BJ (cell line): ENCODE measurements at regions not wholly inside any gene's neighbourhood (a gene's known extent, or its start where the extent isn't known, plus 50 kb on each side); places are given as distances from the start of the nearest gene placed in this dataset.

ENCODE experiments used
- CTCF ChIA-PET: fragments of 350-600 bp; formaldehyde crosslinking; extraction: SDS; loops from one replicate; lab custom pipeline; 2021; ENCODE audit warnings: antibody characterized with exemption, inconsistent platforms; lab: Yijun Ruan, JAX
- POLR2A ChIA-PET: fragments of 300-600 bp; sonication (Branson Sonifier 250); formaldehyde crosslinking; extraction: SDS; loops from one replicate; lab custom pipeline; 2021; ENCODE audit warnings: antibody characterized with exemption; lab: Charles Lee
- DNase-seq: peaks from one replicate; pipeline ENCODE4 v3.0.0-alpha.2; 2011; ENCODE audit warnings: low read depth
- H3K27me3 ChIP-seq: 2 replicates; pipeline ENCODE4 v1.6.0; 2011; ENCODE audit warnings: low read length; ENCODE audit not compliant: control insufficient read depth, insufficient read depth
- H3K36me3 ChIP-seq: 2 replicates; pipeline ENCODE4 v1.5.1; 2011; ENCODE audit warnings: low read length; ENCODE audit not compliant: control insufficient read depth, insufficient read depth
- H3K4me3 ChIP-seq: 2 replicates; pipeline ENCODE4 v1.5.1; 2011; ENCODE audit warnings: low read depth, mild to moderate bottlenecking, control low read depth, low read length
- CTCF ChIP-seq: IDR thresholded peaks from 2 replicates; pipeline ENCODE4 v1.5.1; 2011; ENCODE audit warnings: low read depth, mild to moderate bottlenecking, control low read depth, inconsistent platforms, low read length, moderate library complexity; ENCODE audit not compliant: insufficient read depth

GRCh38 chr2:56102866-56103265 lies 80.9 kb upstream of the CCDC85A start:
- TF ChIP-seq CTCF: no peak
- Histone ChIP-seq H3K36me3 (no peaks in the 10 kb centered on the region), H3K27me3 (no peaks in the 10 kb centered on the region), H3K4me3 (no peak overlapping the region)
- ChIA-PET POLR2A (no interaction called here), CTCF (interaction anchor here (1.5 kb wide), 1 partner anchor 18 kb away, joined by 3 read pairs; no protein-coding TSS in a partner anchor)
- DNase-seq: peak; percentile 1

- no peak for DNase-seq
Observed at GRCh38 chr2:56104962-56105361, 78.8 kb upstream of the CCDC85A start.

GRCh38 chr2:56107502-56108220 lies 76.1 kb upstream of the CCDC85A start:
- no peak for TF ChIP-seq CTCF
- no peaks in the 10 kb centered on the region for H3K27me3 ChIP-seq
- ChIA-PET POLR2A (no interaction called here), CTCF (interaction anchor here (0.6 kb wide), 1 partner anchor 37 kb away, joined by 3 read pairs; no protein-coding TSS in a partner anchor)
- no peak overlapping the region for H3K4me3 ChIP-seq
- no peak for DNase-seq
- no peaks in the 10 kb centered on the region for H3K36me3 ChIP-seq

More at GRCh38 chr2:56104962-56105361, 78.8 kb upstream of the CCDC85A start:
- Histone ChIP-seq H3K4me3 (no peak overlapping the region), H3K27me3 (no peaks in the 10 kb centered on the region), H3K36me3 (no peaks in the 10 kb centered on the region)
- ChIA-PET CTCF (interaction anchor here (1.6 kb wide), 1 partner anchor 22 kb away, joined by 3 read pairs; no protein-coding TSS in a partner anchor), POLR2A (no interaction called here)
- TF ChIP-seq CTCF: no peak

- no peaks in the 10 kb centered on the region for H3K27me3 ChIP-seq
- no peak for DNase-seq
- POLR2A ChIA-PET: no interaction called here
- TF ChIP-seq CTCF: no peak; the same call in 1 of the 2 replicates
- no peak overlapping the region for H3K4me3 ChIP-seq
- no peaks in the 10 kb centered on the region for H3K36me3 ChIP-seq
- CTCF ChIA-PET: no interaction called here
Observed at GRCh38 chr2:56108806-56109205, 75.0 kb upstream of the CCDC85A start.

- CTCF ChIA-PET: interaction anchor here (0.5 to 0.6 kb wide), 2 partner anchors 11 to 799 kb away, joined by 3 read pairs; no protein-coding TSS in a partner anchor
Observed at GRCh38 chr2:56109994-56110393, 73.8 kb upstream of the CCDC85A start.

More at GRCh38 chr2:56109994-56110393, 73.8 kb upstream of the CCDC85A start:
- H3K4me3 ChIP-seq: no peak overlapping the region
- H3K27me3 ChIP-seq: no peaks in the 10 kb centered on the region
- DNase-seq: no peak
- H3K36me3 ChIP-seq: no peaks in the 10 kb centered on the region
- TF ChIP-seq CTCF: no peak
- POLR2A ChIA-PET: no interaction called here
